ENCODE measurements at regions not wholly inside any gene's neighbourhood (a gene's known extent, or its start where the extent isn't known, plus 50 kb on each side); places are given as distances from the start of the nearest gene placed in this dataset.

GRCh38 chr13:84032116-84032515 is 149.8 kb upstream of the SLITRK1 start:
- Histone ChIP-seq H3K27me3 (ENCODE audit: insufficient read depth, low read depth, severe bottlenecking) (no peaks in the 10 kb centered on the region), H3K4me3 (ENCODE audit: low read depth, low read length) (no peak overlapping the region), H3K9me3 (ENCODE audit: severe bottlenecking) (no peaks in the 10 kb centered on the region), H3K27ac (no peak overlapping the region), H3K36me3 (no peaks in the 10 kb centered on the region)
- no peak for DNase-seq
- TF ChIP-seq CTCF (IDR thresholded peaks at IDR 0.05; ENCODE audit: low read depth, low read length) = no peak

- Histone ChIP-seq H3K27me3 (ENCODE audit: insufficient read depth, low read depth, severe bottlenecking) (no peaks in the 10 kb centered on the region), H3K9me3 (ENCODE audit: severe bottlenecking) (no peaks in the 10 kb centered on the region), H3K36me3 (no peaks in the 10 kb centered on the region), H3K27ac (no peak overlapping the region), H3K4me3 (ENCODE audit: low read depth, low read length) (no peak overlapping the region)
- DNase-seq = no peak
- no peak for TF ChIP-seq CTCF (IDR thresholded peaks at IDR 0.05; ENCODE audit: low read depth, low read length)
These were observed 148.8 kb upstream of the SLITRK1 start for GRCh38 chr13:84031120-84031519.

GRCh38 chr13:84029396-84029795 is 147.1 kb upstream of the SLITRK1 start:
- DNase-seq = no peak
- TF ChIP-seq CTCF (IDR thresholded peaks at IDR 0.05; ENCODE audit: low read depth, low read length) = no peak
- no peaks in the 10 kb centered on the region for H3K9me3 ChIP-seq (ENCODE audit: severe bottlenecking)
- H3K36me3 ChIP-seq = no peaks in the 10 kb centered on the region
- no peaks in the 10 kb centered on the region for H3K27me3 ChIP-seq (ENCODE audit: insufficient read depth, low read depth, severe bottlenecking)
- no peak overlapping the region for H3K4me3 ChIP-seq (ENCODE audit: low read depth, low read length)
- no peak overlapping the region for H3K27ac ChIP-seq

- no peaks in the 10 kb centered on the region for H3K9me3 ChIP-seq (ENCODE audit: severe bottlenecking)
- no peaks in the 10 kb centered on the region for H3K36me3 ChIP-seq
- no peak for TF ChIP-seq CTCF (IDR thresholded peaks at IDR 0.05; ENCODE audit: low read depth, low read length)
- no peak overlapping the region for H3K27ac ChIP-seq
- H3K27me3 ChIP-seq (ENCODE audit: insufficient read depth, low read depth, severe bottlenecking) = no peaks in the 10 kb centered on the region
- no peak for DNase-seq
- no peak overlapping the region for H3K4me3 ChIP-seq (ENCODE audit: low read depth, low read length)
These were observed 143.6 kb upstream of the SLITRK1 start for GRCh38 chr13:84025824-84026223.

GRCh38 chr13:83996415-83996814 is 114.1 kb upstream of the SLITRK1 start:
- H3K36me3 ChIP-seq = no peaks in the 10 kb centered on the region
- H3K27me3 ChIP-seq (ENCODE audit: insufficient read depth, low read depth, severe bottlenecking) = no peaks in the 10 kb centered on the region
- DNase-seq = no peak
- no peak for TF ChIP-seq CTCF (IDR thresholded peaks at IDR 0.05; ENCODE audit: low read depth, low read length)
- no peaks in the 10 kb centered on the region for H3K9me3 ChIP-seq (ENCODE audit: severe bottlenecking)
- H3K4me3 ChIP-seq (ENCODE audit: low read depth, low read length) = no peak overlapping the region
- H3K27ac ChIP-seq = no peak overlapping the region

- no peaks in the 10 kb centered on the region for H3K9me3 ChIP-seq (ENCODE audit: severe bottlenecking)
- no peak for DNase-seq
- no peaks in the 10 kb centered on the region for H3K27me3 ChIP-seq (ENCODE audit: insufficient read depth, low read depth, severe bottlenecking)
- no peak overlapping the region for H3K27ac ChIP-seq
- TF ChIP-seq CTCF (IDR thresholded peaks at IDR 0.05; ENCODE audit: low read depth, low read length) = no peak
- no peaks in the 10 kb centered on the region for H3K36me3 ChIP-seq
- no peak overlapping the region for H3K4me3 ChIP-seq (ENCODE audit: low read depth, low read length)
These were observed 113.7 kb upstream of the SLITRK1 start for GRCh38 chr13:83995930-83996329.
